Right ventricle myocardium superior (tissue), 1 donor: ENCODE measurements at regions not wholly inside any gene's neighbourhood (a gene's known extent, or its start where the extent isn't known, plus 50 kb on each side); places are given as distances from the start of the nearest gene placed in this dataset.

ENCODE experiments used
- ATAC-seq: fragments of 200-7000 bp; cut with Tn5 transposase; one replicate; pipeline ENCODE4 v1.9.1; 2020; ENCODE audit warnings: mild to moderate bottlenecking; ENCODE audit not compliant: poor library complexity
- DNase-seq: peaks from one replicate; pipeline ENCODE4 v3.0.0-alpha.2; 2020
- intact Hi-C: fragments of 100-400 bp; cut with DNase I; formaldehyde crosslinking; loops from one replicate; pipeline ENCODE4 v1.11.2; 2022
- donor health status: DM: no; HTN: yes; CAD: no; lungs with severe emphysema.

DNA sequence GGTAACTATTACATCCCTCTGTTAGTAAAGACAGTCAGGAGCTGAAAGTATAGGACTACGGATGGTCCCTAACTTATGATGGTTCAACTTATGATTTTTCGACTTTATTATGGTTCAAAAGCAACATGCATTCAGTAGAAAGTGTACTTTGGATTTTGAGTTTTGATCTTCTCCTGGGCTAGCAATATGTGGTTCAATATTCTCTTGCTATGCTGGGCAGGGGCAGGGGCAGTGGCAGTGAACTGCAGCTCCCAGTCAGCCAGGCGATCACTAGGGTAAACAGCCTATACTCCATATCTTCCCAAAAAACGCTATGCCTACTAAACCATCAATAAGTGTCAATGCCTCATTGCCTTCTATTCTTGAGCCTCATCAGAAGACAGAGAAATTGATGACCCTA lies 292.7 kb downstream of the EMP1 start:
- DNase-seq (no peak), ATAC-seq (no peak)
- intact Hi-C loops, result no loop called here

DNA sequence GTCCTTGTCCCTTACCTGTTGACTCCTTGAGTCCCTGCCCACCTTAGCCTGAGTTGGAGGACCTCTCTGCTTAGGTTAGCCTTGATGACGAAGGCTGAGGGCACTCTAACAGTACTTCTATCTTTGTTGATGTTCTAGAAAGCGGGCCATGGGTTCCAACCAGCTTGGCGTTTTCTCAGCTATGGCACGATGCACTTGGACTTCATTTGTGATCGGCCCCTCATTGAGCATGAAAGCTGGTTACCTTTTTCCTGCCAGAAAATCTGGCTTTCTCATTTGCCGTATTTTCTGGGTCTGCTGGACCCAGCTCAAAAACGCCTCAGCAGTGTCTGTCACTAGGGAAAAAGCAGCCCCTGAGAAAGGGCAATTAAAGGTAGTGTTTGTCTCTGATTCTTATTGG lies 290.8 kb downstream of the EMP1 start:
- intact Hi-C loops, result no loop called here
- ATAC-seq (no peak), DNase-seq (no peak)

DNA sequence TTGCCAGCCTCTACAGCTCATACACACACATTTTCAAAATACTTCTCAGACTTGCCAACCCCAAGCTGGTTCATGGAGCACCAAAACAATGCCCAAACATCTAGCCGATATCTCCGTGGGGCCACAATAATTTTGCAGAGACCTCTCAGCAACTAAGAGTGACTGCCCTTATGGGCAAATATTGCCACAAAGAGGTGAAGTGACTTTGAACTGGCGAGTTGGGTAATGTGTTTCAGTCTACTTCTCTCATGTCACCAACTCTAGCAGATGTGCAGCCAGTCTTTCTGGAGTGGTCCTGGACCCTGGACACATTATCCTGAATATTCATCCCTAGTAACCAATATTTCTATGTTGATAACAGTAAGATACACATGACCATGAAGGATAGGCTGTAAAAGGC lies 290.3 kb downstream of the EMP1 start:
- no peak for ATAC-seq
- intact Hi-C loops, result no loop called here
- DNase-seq, result no peak

DNA sequence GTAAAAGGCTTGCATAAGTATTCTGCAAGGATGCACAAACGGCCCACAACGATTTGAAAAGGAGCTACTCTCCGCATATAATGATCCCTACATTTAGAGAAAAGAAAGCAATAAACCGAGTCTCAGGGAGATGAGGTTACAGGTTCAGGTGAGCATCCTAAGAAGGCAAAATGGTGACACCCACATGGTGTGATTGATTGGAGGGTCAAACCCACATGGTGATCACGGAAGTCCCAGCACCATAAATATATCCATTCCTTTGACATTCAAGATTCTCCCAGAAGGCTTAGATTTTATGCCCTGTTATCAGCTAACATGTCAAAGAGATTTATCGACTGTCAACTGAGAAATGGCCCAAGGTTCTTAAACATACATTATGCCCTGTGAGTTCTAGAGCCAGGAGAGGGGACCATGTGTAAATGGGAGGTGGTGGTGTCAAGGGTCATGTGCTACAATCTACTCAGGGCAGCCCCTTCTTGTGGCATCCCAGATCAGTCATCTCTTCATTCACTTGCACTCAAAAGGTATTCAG lies 282.2 kb downstream of the EMP1 start:
- DNase-seq (no peak), ATAC-seq (no peak)
- intact Hi-C loops, result no loop called here

DNA sequence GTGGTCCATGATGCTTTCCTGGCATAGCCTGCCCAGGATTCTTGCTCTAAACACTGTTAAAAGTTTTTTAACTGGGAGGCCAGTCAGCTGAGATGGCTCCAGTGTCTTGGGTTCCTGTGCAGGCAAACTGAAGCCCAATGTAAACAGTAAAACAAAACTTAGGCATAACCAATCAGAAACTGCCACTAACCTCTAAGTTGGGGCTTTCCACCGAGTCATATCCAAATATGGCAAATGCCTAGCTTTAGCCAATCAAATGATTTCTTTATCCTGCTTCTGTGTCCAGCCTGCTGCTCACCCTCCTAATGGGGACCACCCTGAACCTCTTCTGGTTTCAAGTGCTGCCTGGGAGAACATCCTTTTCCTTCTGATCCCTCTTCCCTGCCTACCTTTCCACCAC lies 277.9 kb downstream of the EMP1 start:
- intact Hi-C loops, result no loop called here
- ATAC-seq (no peak), DNase-seq (no peak)

DNA sequence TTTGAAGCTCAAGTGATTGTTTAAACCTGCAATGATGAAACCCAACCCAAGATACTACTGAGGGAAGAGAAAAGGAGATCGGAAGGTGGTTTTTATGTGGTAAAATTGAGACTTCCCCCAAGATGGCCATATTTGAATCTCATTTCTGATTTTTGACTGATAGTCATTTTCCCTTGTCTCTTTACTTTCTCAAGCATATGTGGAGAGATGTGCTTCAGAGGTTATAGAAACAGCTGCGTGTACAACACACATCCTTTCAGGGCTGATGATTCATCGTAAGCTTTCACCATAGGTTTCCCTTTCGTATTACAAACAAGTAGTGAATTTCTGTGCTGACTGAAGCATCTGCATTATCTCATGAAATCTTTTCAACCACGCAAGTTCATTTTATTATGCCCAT lies 276.2 kb downstream of the EMP1 start:
- intact Hi-C loops, result no loop called here
- DNase-seq (no peak), ATAC-seq (no peak)

DNA sequence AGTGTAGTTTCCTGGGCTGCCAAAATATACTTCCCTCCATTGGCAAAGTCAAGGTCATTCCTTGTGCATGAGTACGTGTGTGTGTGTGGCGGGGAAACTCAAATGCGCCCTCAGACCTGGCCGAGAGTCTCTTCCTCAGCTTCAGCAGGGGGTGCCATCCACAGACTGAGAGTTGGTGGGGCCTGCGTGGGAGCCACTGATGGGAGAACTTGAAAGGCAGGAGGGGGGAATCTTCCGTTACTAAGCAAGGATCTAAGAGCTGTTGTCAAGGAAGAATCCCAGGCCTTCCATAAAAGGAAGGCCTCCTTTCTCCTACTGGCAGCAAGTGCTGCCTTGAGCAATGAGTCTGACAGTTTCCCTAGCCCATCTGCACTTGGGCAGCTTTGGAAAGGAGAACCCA lies 274.9 kb downstream of the EMP1 start:
- ATAC-seq, result no peak
- DNase-seq, result no peak
- intact Hi-C loops, result no loop called here

DNA sequence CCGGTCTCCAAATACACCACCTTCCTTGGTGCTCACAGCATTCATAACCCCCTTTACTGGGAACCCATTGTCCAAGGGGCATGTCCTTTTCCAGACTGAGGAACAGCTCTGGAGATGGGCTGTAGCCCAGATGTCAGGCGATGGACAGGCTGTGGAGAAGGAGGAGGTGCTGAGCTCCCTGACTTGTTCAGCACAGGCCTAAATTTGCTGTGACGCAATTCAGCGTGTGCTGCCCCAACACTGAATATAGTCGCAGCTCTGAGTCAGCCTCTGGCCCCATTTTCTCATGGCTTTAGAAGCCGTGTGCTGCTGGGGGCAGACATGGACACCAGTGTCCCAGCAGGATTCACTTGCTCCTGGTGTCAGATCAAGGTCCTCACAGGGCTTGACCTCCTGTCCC lies 269.1 kb downstream of the EMP1 start:
- intact Hi-C loops, result no loop called here
- ATAC-seq (peak; percentile 94), DNase-seq (peak; percentile 73)

DNA sequence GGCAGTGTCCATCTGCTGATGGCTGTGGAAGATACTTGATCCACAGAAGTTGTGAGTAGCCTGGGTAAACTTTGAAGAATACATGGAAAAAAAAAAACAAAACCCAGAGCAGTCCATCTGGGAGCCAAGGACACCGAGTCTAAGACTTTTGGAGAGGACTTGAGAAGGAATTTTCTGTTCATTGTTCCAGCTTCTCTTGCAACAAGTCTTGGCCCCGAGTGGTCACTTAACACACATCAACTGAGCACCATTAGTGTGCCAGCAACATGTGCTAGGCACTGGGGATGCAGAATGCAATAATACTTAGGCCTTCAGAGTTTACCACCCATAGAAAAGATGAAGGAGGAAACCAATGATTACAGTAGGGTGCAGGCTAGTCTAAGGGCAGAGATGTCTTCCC lies 266.7 kb downstream of the EMP1 start:
- ATAC-seq (peak; percentile 73), DNase-seq (peak; percentile 46)
- intact Hi-C loops, result no loop called here

DNA sequence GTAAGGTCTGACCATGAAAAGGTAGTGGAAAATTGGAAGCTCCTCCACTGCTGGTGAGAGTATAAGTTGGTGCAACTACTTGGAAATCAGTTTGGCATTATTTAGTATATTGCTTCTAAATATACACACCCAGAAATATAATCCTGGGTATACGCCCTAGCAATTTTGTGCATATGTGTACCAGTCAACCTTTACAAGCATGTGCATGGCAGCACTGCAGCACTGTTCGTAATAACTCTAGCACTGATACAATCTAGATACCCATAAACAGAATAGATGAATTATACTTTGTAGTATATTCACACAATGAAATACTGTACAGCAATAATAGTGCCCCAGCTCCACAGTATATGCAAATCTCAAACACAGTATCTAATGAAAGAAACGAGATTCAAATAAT lies 265.9 kb downstream of the EMP1 start:
- no peak for DNase-seq
- intact Hi-C loops, result no loop called here
- ATAC-seq, result no peak

DNA sequence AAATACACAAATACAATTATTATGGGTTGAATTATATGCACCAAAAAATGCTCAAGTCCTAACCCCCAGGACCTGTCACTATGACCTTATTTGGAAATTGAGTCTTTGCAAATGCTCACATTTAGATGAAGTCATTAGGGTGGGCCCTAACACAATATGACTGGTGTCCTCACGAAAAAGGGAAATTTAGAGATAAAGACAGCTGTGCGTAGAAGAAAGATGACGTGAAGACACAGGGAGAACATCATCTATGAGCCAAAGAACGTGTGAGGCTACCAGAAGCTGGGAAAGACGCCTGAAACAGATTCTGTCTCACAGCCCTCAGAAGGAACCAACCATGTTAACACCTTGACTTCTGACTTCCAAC lies 259.2 kb downstream of the EMP1 start:
- intact Hi-C loops, result no loop called here
- DNase-seq (no peak), ATAC-seq (peak; percentile 55)

DNA sequence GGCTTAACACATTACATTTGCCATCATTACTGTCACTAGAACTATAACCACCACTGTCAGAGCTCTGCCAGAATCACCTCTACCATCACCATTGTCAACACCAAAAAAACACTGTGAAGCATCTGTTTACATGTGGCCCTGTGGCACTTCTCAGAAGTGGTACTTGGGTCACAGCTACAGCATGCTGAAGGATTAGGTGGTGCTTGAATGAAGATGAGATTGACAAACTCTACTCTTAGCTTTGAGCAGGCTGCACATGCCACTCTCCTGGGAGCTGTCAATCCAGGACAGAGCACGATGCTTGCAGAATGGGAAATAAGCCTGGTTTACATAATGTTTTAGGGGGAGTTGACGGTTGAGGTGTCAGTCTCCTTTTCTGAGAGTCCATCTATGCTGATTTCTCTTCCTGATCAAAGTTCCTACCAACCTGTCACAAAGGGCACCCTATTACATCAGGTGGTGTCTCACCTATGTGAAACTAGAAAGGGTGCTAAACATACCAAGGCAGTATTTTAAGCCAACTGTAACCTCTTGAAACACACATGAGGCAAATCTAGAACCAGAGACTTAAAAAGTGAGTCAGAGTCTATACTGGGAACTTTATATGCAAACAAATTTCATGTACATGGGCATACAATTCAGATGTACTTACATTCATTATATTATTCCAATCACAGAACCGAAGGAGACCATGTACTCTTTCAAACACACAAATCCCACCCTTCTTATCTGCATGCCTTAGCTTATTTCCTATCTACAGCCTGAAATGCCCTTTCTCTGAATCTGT lies 258.7 kb downstream of the EMP1 start:
- ATAC-seq, result no peak
- DNase-seq, result no peak
- intact Hi-C loops, result no loop called here

DNA sequence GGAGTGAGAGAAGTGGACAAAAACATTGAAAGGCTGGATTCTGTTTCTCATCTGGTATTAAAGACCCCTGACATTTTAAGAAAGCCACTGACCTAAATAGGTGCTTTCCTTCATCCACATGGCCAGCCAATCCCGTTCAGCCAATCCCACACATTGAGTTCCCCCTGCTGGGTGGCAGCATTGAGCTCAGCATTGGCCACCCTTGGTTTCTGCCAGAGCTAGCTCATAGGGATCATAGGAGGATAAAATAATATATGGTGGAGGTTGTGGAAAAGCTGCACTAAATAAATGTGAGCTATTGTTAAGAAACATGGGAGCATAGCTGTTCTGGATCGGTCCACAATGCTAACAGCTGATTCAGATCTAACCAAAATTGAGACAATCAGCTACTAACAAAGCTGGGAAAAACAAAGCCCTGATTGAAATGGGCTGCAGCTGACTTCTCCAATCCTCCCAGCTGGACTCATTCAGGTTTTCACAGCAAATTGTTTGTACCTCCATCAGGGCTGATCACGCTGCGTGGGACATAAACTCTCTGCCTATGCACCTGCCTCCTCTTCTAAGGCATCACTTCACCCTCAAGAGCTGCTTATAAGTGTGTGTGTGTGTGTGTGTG lies 256.5 kb downstream of the EMP1 start:
- DNase-seq (no peak), ATAC-seq (no peak)
- intact Hi-C loops, result no loop called here

DNA sequence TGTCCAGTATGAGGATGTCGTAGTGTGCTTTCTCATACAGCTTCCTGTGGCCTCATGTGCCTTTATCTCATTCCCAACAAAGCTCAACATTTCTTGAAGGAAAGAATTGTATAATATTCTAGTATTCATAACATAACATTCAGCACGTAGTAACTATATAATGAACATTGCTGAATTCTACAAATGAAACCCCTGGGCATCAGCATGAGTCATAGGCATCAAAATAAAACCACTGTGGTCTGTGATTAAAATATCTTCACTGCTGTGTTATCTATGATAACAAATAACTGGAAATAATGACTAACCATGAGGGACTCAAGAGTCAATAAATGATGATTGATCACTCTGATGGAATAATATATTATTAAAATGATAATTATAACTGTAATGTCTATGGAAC lies 255.2 kb downstream of the EMP1 start:
- intact Hi-C loops, result no loop called here
- no peak for ATAC-seq
- no peak for DNase-seq

DNA sequence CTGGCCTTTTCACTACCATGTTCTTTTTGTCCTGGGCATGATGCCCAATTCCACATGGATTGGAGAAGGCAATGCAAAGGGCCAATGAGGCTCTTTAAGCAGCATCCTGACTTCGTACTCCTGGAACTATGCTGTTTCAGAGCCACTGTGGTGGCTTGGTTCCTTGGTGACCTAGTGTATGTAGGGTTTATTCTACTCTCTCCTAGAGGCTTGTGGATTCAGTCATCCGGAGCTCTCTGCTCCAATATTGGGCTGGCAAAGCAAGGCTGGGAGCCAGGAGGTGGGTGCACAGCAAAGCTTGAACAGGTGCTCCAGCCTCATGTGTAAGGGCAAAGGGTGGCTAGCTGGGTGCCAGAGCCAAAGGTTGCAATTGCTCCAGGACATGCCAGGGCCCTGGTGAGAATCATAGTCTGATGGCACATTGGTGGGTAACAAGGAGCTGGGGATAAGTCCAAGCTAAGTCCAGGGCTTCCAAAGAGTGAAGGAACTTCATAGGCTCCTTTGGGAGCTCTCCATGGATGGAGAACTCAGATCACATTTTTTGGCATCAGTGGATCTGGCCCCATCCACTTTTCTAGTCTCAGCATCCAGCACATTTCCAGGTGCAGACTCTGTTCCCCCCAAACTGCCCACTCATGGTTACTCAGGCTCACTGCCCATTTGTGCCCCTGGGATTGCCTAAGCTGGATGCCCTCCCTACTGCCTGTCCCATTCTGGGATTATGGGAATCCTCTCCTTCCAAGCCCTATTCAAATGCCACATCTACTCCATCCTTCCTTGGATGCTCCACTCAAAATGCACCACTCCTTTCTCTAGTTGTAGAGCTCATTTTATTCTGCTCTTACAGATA lies 253.9 kb downstream of the EMP1 start:
- no peak for DNase-seq

DNA sequence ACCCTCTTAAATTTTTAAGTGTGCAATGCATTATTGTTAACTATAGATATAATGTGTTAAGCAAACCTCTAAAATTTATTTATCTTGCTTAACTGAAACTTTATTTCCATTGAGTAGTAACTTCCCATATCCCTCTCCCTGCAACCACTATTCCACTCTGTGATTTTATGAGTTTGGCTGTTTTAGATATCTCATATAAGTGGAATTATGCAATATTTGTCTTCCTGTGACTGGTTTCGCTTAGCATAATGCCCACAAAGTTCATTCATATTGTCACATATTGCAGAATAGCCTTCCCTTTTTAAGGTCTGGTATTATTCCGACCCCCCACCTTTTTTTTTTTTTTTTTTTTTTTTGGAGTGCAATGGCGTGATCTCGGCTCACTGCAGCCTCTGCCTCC lies 247.6 kb downstream of the EMP1 start:
- peak; percentile 23 for ATAC-seq
- intact Hi-C loops, result no loop called here

More for the DNA sequence above, 253.9 kb downstream of the EMP1 start:
- intact Hi-C loops, result no loop called here
- ATAC-seq, result no peak

DNA sequence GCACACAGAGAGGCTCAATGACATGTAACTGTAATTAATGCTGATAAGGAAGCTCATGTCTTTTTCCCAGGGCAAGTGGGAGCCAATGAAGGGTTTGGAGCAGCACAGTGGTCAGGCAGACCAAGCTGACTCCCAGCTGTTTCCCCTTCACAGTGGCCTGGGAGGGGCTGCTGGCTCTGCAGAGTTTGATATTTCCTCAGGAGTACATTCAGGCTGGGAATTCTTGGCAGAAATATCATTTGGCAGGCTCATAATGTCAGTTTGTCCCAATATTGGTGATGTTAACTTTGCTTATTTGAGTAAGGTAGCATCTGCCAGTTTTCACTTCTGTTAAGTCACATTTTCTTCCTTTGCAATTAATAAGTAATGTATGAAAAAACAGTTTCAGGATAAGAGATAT lies 247.0 kb downstream of the EMP1 start:
- DNase-seq (peak; percentile 78), ATAC-seq (peak; percentile 97)
- intact Hi-C loops, result no loop called here

More for the DNA sequence above, 247.6 kb downstream of the EMP1 start:
- no peak for DNase-seq

DNA sequence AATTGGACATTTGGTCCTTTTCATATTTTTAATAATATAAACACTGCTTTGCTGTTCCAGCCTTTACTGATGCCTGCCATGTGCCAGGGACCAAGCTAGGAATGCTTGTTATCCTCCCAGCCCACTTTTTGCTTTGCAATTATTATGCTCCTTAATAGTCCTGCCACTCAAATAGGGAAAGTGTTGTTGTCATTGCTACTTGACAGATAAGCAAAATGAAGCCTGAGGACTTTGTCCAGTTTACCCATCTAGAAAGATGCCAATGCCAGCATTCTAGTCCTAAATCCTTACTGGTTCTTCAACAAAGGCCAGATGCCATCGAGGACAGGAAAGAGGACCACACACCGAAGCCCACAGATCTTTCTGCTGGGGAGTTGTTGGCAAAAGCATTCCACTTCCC lies 246.5 kb downstream of the EMP1 start:
- ATAC-seq (no peak), DNase-seq (no peak)
- intact Hi-C loops, result no loop called here

DNA sequence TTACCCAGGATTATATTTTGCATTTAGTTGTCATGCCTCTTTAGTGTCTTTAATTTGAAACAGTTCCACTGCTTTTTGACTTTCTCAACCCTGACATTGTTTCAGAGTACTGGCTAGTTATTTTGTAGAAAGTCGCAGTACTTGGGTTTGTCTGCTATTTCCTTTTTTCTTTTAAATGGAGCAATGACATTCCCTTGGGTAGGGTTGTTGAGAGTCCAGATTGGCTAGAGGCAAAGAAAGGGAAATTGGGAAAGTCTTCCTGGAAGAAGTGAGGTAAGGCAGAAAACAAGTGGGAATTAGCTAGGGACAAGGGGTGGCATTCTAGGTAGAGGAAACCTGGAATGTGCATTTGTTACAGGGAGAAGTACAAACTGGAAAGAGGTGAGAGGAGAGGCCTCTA lies 245.9 kb downstream of the EMP1 start:
- peak; percentile 81 for ATAC-seq
- intact Hi-C loops, result no loop called here
- DNase-seq, result no peak

DNA sequence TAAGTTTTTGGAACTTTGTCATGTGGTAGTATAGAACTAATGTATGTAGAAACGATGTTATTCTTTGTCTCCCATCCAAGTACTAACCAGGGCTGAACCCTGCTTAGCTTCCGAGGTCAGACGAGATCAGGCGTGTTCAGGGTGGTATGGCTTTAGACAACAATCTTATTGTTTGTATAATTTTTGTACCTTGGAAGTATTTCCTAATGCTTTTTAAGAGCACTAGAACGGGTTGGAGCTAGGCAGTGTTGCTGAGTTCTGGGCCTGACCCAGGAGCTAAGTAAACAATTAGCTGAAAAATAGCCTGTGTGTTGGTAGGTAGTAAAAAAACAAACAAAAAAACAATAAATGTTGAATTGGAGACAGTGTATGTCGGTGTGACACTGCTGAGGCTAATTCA lies 244.3 kb downstream of the EMP1 start:
- DNase-seq, result no peak
- no peak for ATAC-seq
- intact Hi-C loops, result no loop called here
